HG02763 (cell line): ENCODE measurements at regions not wholly inside any gene's neighbourhood (a gene's known extent, or its start where the extent isn't known, plus 50 kb on each side); places are given as distances from the start of the nearest gene placed in this dataset.
A peak's percentile ranks its signal among the peaks of the same experiment; 100 is the strongest.

Experiments
- ATAC-seq: cut with Tn5 transposase; IDR thresholded peaks from one replicate; pipeline ENCODE4 v1.9.1; 2021; ENCODE audit warnings: mild to moderate bottlenecking, moderate library complexity; ENCODE audit not compliant: unreplicated experiment

- no peak for ATAC-seq
These were observed 146.1 kb downstream of the SMAD6 start for GRCh38 chr15:66848116-66848515.

- ATAC-seq: no peak
These were observed 146.8 kb downstream of the SMAD6 start for GRCh38 chr15:66848686-66849392.

- no peak for ATAC-seq
These were observed 147.3 kb downstream of the SMAD6 start for GRCh38 chr15:66849393-66849745.

- no peak for ATAC-seq
These were observed 147.7 kb downstream of the SMAD6 start for GRCh38 chr15:66849746-66850077.

GRCh38 chr15:66850078-66850991, 148.3 kb downstream of the SMAD6 start:
- no peak for ATAC-seq

- ATAC-seq: no peak
These were observed 148.9 kb downstream of the SMAD6 start for GRCh38 chr15:66850996-66851310.

- ATAC-seq: peak; percentile 68
These were observed 149.5 kb downstream of the SMAD6 start for GRCh38 chr15:66851311-66852063.

- no peak for ATAC-seq
These were observed 150.2 kb downstream of the SMAD6 start for GRCh38 chr15:66852064-66852905.

GRCh38 chr15:66854012-66854965, 152.3 kb downstream of the SMAD6 start:
- no peak for ATAC-seq

- no peak for ATAC-seq
These were observed 153.0 kb downstream of the SMAD6 start for GRCh38 chr15:66855041-66855440.

GRCh38 chr15:66857694-66858093, 155.7 kb downstream of the SMAD6 start:
- no peak for ATAC-seq

GRCh38 chr15:66858423-66859207, 156.6 kb downstream of the SMAD6 start:
- ATAC-seq: no peak

GRCh38 chr15:66859688-66860253, 157.7 kb downstream of the SMAD6 start:
- ATAC-seq: no peak

GRCh38 chr15:66860844-66861243, 158.8 kb downstream of the SMAD6 start:
- no peak for ATAC-seq

GRCh38 chr15:66862111-66862939, 160.3 kb downstream of the SMAD6 start:
- no peak for ATAC-seq

- no peak for ATAC-seq
These were observed 160.9 kb downstream of the SMAD6 start for GRCh38 chr15:66862940-66863335.

GRCh38 chr15:66863390-66864085, 161.5 kb downstream of the SMAD6 start:
- ATAC-seq: no peak
